GM12878 (cell line): ENCODE measurements at regions not wholly inside any gene's neighbourhood (a gene's known extent, or its start where the extent isn't known, plus 50 kb on each side); places are given as distances from the start of the nearest gene placed in this dataset.

Experiments used
- ATF3 ChIP-seq: IDR thresholded peaks from 2 replicates; pipeline ENCODE4 v1.6.1; 2011; ENCODE audit warnings: low read depth, mild to moderate bottlenecking, low read length, moderate library complexity, borderline replicate concordance; ENCODE audit errors: extremely low read depth
- CEBPB ChIP-seq, 2 experiments: fragments of 150-350 bp in 1 of 2; IDR thresholded peaks; 2 replicates each; pipeline ENCODE4 v1.6.1; 2012 to 2014; ENCODE audit warnings: low read depth in 2 of 2, low read length in 2 of 2, borderline replicate concordance in 1 of 2, inconsistent platforms in 1 of 2
- CTCF ChIP-seq, 3 experiments: IDR thresholded peaks in 2 of 3; conservative IDR thresholded peaks in 1 of 3; 2 replicates each; pipeline ENCODE4 v1.5.1; 2011; ENCODE audit warnings: low read depth in 3 of 3, low read length in 3 of 3, mild to moderate bottlenecking in 3 of 3, control low read depth in 2 of 3, moderate library complexity in 2 of 3, inconsistent platforms in 1 of 3, mixed read lengths in 1 of 3; ENCODE audit not compliant: control insufficient read depth in 2 of 3, insufficient read depth in 1 of 3; ENCODE audit errors: extremely low read depth in 1 of 3
- EGR1 ChIP-seq, 2 experiments: IDR thresholded peaks; 1 replicate in 1 of 2; 2 replicates in 1 of 2; pipeline ENCODE4 v1.6.1; 2011 to 2012; ENCODE audit warnings: low read depth in 2 of 2, low read length in 2 of 2, borderline replicate concordance in 1 of 2, mild to moderate bottlenecking in 1 of 2, moderate library complexity in 1 of 2
- KDM1A ChIP-seq: fragments of 200-600 bp; sonication (generic); IDR thresholded peaks from 2 replicates; pipeline ENCODE4 v1.6.1; 2016; ENCODE audit warnings: borderline replicate concordance
- MEF2A ChIP-seq: IDR thresholded peaks from 2 replicates; pipeline ENCODE4 v1.6.1; 2011; ENCODE audit warnings: low read depth, mild to moderate bottlenecking, low read length, moderate library complexity; ENCODE audit not compliant: insufficient read depth
- POLR2A ChIP-seq: IDR thresholded peaks from 2 replicates; pipeline ENCODE4 v1.6.1; 2011; ENCODE audit warnings: low read depth, mild to moderate bottlenecking, low read length
- POLR2AphosphoS5 ChIP-seq: IDR thresholded peaks from 2 replicates; pipeline ENCODE4 v1.6.1; 2011; ENCODE audit warnings: mild to moderate bottlenecking, low read length, inconsistent platforms
- SIN3A ChIP-seq: IDR thresholded peaks from 2 replicates; pipeline ENCODE4 v1.6.1; 2012; ENCODE audit warnings: low read depth, low read length, improper control_type of control experiment
- SMARCA5 ChIP-seq: fragments of 450-650 bp; IDR thresholded peaks from 2 replicates; pipeline ENCODE4 v1.6.1; 2017; ENCODE audit warnings: mild to moderate bottlenecking
- TAF1 ChIP-seq: IDR thresholded peaks from 2 replicates; pipeline ENCODE4 v1.6.1; 2011; ENCODE audit warnings: mild to moderate bottlenecking, low read depth, low read length, borderline replicate concordance
- ZBTB33 ChIP-seq: fragments of 450-650 bp; IDR thresholded peaks from 2 replicates; pipeline ENCODE4 v1.6.1; 2017; ENCODE audit warnings: mild to moderate bottlenecking

GRCh38 chr14:84432676-84433075, 1097.3 kb upstream of the FLRT2 start:
- TF ChIP-seq POLR2AphosphoS5 (no peak), CTCF (IDR thresholded peaks at IDR 0.05 in 2 of 3, conservative IDR thresholded peaks at IDR 0.05 in 1 of 3; ENCODE audit: control insufficient read depth in 2 of 3, extremely low read depth in 1 of 3, insufficient read depth in 1 of 3, low read depth in 3 of 3, low read length in 3 of 3) (no peak), EGR1 (IDR thresholded peaks at IDR 0.05; ENCODE audit: borderline replicate concordance in 1 of 2, low read depth in 2 of 2, low read length in 2 of 2) (no peak), SMARCA5 (no peak), POLR2A (no peak), ZBTB33 (no peak), ATF3 (no peak), CEBPB (IDR thresholded peaks at IDR 0.05; ENCODE audit: borderline replicate concordance in 1 of 2, low read depth in 2 of 2, low read length in 2 of 2) (no peak), TAF1 (no peak), MEF2A (no peak), SIN3A (no peak), KDM1A (no peak)
